HepG2 (cell line): ENCODE measurements at regions not wholly inside any gene's neighbourhood (a gene's known extent, or its start where the extent isn't known, plus 50 kb on each side); places are given as distances from the start of the nearest gene placed in this dataset.

Source experiments
- NFATC3 ChIP-seq: sonication (generic); formaldehyde crosslinking; IDR thresholded peaks from 2 replicates; pipeline ENCODE4 v1.5.1; 2020; ENCODE audit warnings: mild to moderate bottlenecking, missing genetic modification reagents
- UBTF ChIP-seq: sonication (generic); formaldehyde crosslinking; IDR thresholded peaks from 2 replicates; pipeline ENCODE4 v1.4.0; 2020; ENCODE audit warnings: mild to moderate bottlenecking, missing genetic modification reagents
- YY1 ChIP-seq: IDR thresholded peaks from 2 replicates; pipeline ENCODE4 v1.6.1; 2011; ENCODE audit warnings: low read length, low read depth, moderate library complexity, mild to moderate bottlenecking; ENCODE audit not compliant: insufficient read depth, insufficient replicate concordance
- ZBTB49 ChIP-seq: sonication (generic); formaldehyde crosslinking; IDR thresholded peaks from 2 replicates; pipeline ENCODE4 v1.4.0; 2020; ENCODE audit warnings: missing genetic modification reagents, borderline replicate concordance
- ZNF383 ChIP-seq: sonication (generic); formaldehyde crosslinking; IDR thresholded peaks from 2 replicates; pipeline ENCODE4 v1.4.0; 2020; ENCODE audit warnings: missing genetic modification reagents, mild to moderate bottlenecking, borderline replicate concordance
- ZNF652 ChIP-seq: IDR thresholded peaks from 2 replicates; pipeline ENCODE4 v1.6.1; 2016; ENCODE audit warnings: low read depth, borderline replicate concordance
- TF ChIP-seq, protein P1 (sequence below): sonication (generic); formaldehyde crosslinking; IDR thresholded peaks from 2 replicates; pipeline ENCODE4 v1.5.0; 2020; ENCODE audit warnings: mild to moderate bottlenecking, missing genetic modification reagents, moderate library complexity

DNA sequence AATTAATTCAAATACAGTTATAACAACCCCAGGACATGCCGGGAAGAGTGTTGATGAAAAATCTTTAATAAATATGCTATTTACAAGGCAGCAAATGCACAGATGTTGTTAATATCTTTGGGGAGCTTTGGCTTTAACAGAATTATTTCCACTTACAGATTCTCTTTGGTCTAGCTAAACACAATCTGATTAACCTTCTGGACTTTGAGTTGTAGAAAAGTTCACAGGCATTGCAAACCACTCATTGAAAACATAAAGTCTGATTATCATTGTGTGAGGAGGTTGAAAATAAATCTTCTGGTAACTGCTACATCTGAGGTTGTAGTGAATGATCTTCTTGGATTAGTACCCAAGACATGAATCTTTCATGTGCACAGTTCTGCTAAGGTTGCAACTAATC, 255.6 kb downstream of the LHFPL1 start:
- TF ChIP-seq UBTF (no peak), ZNF383 (no peak), YY1 (no peak), ZNF652 (CRISPR knock-in tag) (no peak), NFATC3 (CRISPR knock-in tag) (no peak), ZBTB49 (CRISPR knock-in tag) (no peak)
- TF ChIP-seq, protein P1, sequence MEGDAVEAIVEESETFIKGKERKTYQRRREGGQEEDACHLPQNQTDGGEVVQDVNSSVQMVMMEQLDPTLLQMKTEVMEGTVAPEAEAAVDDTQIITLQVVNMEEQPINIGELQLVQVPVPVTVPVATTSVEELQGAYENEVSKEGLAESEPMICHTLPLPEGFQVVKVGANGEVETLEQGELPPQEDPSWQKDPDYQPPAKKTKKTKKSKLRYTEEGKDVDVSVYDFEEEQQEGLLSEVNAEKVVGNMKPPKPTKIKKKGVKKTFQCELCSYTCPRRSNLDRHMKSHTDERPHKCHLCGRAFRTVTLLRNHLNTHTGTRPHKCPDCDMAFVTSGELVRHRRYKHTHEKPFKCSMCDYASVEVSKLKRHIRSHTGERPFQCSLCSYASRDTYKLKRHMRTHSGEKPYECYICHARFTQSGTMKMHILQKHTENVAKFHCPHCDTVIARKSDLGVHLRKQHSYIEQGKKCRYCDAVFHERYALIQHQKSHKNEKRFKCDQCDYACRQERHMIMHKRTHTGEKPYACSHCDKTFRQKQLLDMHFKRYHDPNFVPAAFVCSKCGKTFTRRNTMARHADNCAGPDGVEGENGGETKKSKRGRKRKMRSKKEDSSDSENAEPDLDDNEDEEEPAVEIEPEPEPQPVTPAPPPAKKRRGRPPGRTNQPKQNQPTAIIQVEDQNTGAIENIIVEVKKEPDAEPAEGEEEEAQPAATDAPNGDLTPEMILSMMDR (CRISPR knock-in tag): no peak
